Ovary (tissue), 7 donors: ENCODE measurements at regions not wholly inside any gene's neighbourhood (a gene's known extent, or its start where the extent isn't known, plus 50 kb on each side); places are given as distances from the start of the nearest gene placed in this dataset.

Experiments used
- DNase-seq, 5 donors: peaks; one replicate each; pipeline ENCODE4 v3.0.0-alpha.2; 2019 to 2020
- H3K27ac ChIP-seq, 2 donors: fragments of 200-600 bp; one replicate each; pipeline versions ENCODE4 v1.5.1 to v1.8.0; 2019 to 2022
- H3K27me3 ChIP-seq: fragments of 200-600 bp; one replicate; pipeline ENCODE4 v1.8.0; 2022
- H3K36me3 ChIP-seq: fragments of 200-600 bp; sonication (generic); one replicate; pipeline ENCODE4 v1.5.1; 2019
- H3K4me1 ChIP-seq: one replicate; pipeline ENCODE4 v1.8.1; 2013; ENCODE audit warnings: mild to moderate bottlenecking, moderate library complexity; ENCODE audit not compliant: insufficient read depth
- H3K4me3 ChIP-seq: fragments of 200-600 bp; sonication (generic); one replicate; pipeline ENCODE4 v1.5.1; 2017
- H3K9me3 ChIP-seq, 2 donors: fragments of 200-600 bp in 1 of 2; sonication (generic) in 1 of 2; one replicate each; pipeline versions ENCODE4 v1.5.1 to v1.8.1; 2013 to 2019; ENCODE audit warnings: mild to moderate bottlenecking in 1 of 2, moderate library complexity in 1 of 2
- CTCF ChIP-seq, 3 donors: fragments of 450-650 bp in 2 of 3; fragments of 200-600 bp in 1 of 3; IDR thresholded peaks; one replicate each; pipeline versions ENCODE4 v1.5.1 to v1.8.0; 2016 to 2022; ENCODE audit warnings: antibody characterized with exemption in 3 of 3, mild to moderate bottlenecking in 1 of 3
- EP300 ChIP-seq: sonication (generic); formaldehyde crosslinking; IDR thresholded peaks from one replicate; pipeline ENCODE4 v1.6.1; 2017; ENCODE audit warnings: antibody characterized with exemption
- POLR2A ChIP-seq: fragments of 450-650 bp; IDR thresholded peaks from one replicate; pipeline ENCODE4 v1.6.1; 2017; ENCODE audit warnings: antibody characterized with exemption, mild to moderate bottlenecking, moderate library complexity
- WGBS, 3 donors: extraction: QIAGEN DNeasy Blood & Tissue Kit in 1 of 3; methylation state at CpG; one replicate each; pipeline versions ENCODE4 v1.1.5 to v1.1.7; 2013 to 2017; 5-methylcytosine and 5-hydroxymethylcytosine counted together
- intact Hi-C, 4 donors: fragments of 100-400 bp; cut with DNase I; formaldehyde crosslinking; loops; one replicate each; pipeline versions ENCODE4 v1.11.0 to v1.15.1; 2022 to 2023
- donor health status: DM: no; HTN: no; CAD: no; lungs with moderate emphysema.
- donor health status: DM: no; HTN: no; CAD: no.
- donor health status: Bipolar disorder and iron deficiency.
- donor health status: DM: no; HTN: no; CAD: no.
- donor health status: DM: yes; HTN: yes; CAD: no.

DNA sequence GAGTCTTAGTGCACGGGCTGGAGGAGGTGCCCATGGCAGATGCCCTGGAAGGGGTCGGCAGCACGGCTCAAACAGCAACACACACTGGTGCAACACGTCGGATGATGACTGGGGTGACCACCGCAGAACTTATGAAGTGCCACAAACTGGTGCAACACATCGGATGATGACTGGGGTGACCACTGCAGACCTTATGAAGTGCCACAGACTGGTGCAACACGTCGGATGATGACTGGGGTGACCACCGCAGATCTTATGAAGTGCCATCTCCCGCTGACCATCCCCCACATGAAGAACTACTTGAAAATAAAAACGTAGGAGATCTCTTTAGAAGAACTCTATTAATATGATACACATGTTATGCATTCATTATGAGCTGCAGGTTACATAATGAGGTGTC, 218.3 kb downstream of the TBXT start:
- H3K4me3 ChIP-seq = no peak overlapping the region
- WGBS, 3 donors = 90 to 93% (median 90%) methylated on average over 12 of the region's 12 CpGs

DNA sequence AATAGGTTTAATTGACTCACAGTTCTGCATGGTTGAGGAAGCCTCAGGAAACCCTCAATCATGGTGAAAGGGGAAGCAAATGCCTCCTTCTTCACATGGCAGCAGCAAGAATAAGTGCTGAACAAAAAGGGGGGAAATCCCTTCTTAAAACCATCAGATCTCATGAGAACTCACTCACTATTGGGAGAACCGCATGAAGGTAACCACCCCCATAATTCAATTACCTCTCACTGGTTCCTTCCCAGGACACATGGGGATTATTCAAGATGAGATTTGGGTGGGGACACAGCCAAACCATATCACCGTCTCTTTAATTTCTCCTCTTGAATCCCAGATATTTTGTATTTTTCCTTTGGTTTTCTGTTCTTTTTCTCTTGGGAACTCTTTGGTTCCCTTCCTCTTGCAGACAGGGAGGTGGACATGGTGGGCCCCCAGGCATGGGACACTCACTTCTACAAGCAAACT, 223.6 kb downstream of the TBXT start:
- no peak for DNase-seq
- H3K27me3 ChIP-seq = no peaks in the 10 kb centered on the region
- no peaks in the 10 kb centered on the region for H3K4me1 ChIP-seq
- TF ChIP-seq POLR2A = no peak
- TF ChIP-seq CTCF (IDR thresholded peaks at IDR 0.05) = no peak
- TF ChIP-seq EP300 = no peak
- no peak overlapping the region for H3K4me3 ChIP-seq
- intact Hi-C loops = no loop called here
- H3K36me3 ChIP-seq = no peaks in the 10 kb centered on the region
- 95 to 100% (median 96%) methylated on average over 2 of the region's 2 CpGs for WGBS, 3 donors
- no peak overlapping the region for H3K27ac ChIP-seq
- no peaks in the 10 kb centered on the region for H3K9me3 ChIP-seq

More for the DNA sequence above, 218.3 kb downstream of the TBXT start:
- no peaks in the 10 kb centered on the region for H3K27me3 ChIP-seq
- intact Hi-C loops = no loop called here
- H3K4me1 ChIP-seq = no peaks in the 10 kb centered on the region
- no peak for DNase-seq
- no peaks in the 10 kb centered on the region for H3K9me3 ChIP-seq
- H3K36me3 ChIP-seq = no peaks in the 10 kb centered on the region
- no peak overlapping the region for H3K27ac ChIP-seq
- TF ChIP-seq EP300 = no peak
- no peak for TF ChIP-seq CTCF (IDR thresholded peaks at IDR 0.05)
- TF ChIP-seq POLR2A = no peak

GRCh38 chr6:165941786-165942185, 225.9 kb downstream of the TBXT start:
- Histone ChIP-seq H3K27ac (no peak overlapping the region), H3K27me3 (no peaks in the 10 kb centered on the region), H3K36me3 (no peaks in the 10 kb centered on the region), H3K4me3 (no peak overlapping the region), H3K9me3 (no peaks in the 10 kb centered on the region), H3K4me1 (peaks cover 3% of the 10 kb centered on the region)
- intact Hi-C loops = no loop called here
- no peak for TF ChIP-seq EP300
- no peak for TF ChIP-seq POLR2A
- no peak for TF ChIP-seq CTCF (IDR thresholded peaks at IDR 0.05)
- 85 to 89% (median 85%) methylated on average over 4 of the region's 4 CpGs for WGBS, 3 donors
- no peak for DNase-seq

- DNase-seq = no peak
- no peaks in the 10 kb centered on the region for H3K9me3 ChIP-seq
- no peak for TF ChIP-seq CTCF (IDR thresholded peaks at IDR 0.05)
- no peak for TF ChIP-seq POLR2A
- TF ChIP-seq EP300 = no peak
- H3K4me3 ChIP-seq = no peak overlapping the region
- H3K4me1 ChIP-seq = peaks cover 3% of the 10 kb centered on the region
- H3K27me3 ChIP-seq = no peaks in the 10 kb centered on the region
- intact Hi-C loops = no loop called here
- no peak overlapping the region for H3K27ac ChIP-seq
- 83 to 93% (median 91%) methylated on average over 5 of the region's 5 CpGs for WGBS, 3 donors
- no peaks in the 10 kb centered on the region for H3K36me3 ChIP-seq
These were observed 226.3 kb downstream of the TBXT start for GRCh38 chr6:165941249-165941775.
